Breast epithelium (tissue), 4 donors: ENCODE measurements at regions not wholly inside any gene's neighbourhood (a gene's known extent, or its start where the extent isn't known, plus 50 kb on each side); places are given as distances from the start of the nearest gene placed in this dataset.

ENCODE experiments used
- DNase-seq, 2 donors: peaks; one replicate each; pipeline ENCODE4 v3.0.0-alpha.2; 2019; ENCODE audit warnings: low spot score in 2 of 2
- H3K27ac ChIP-seq, 2 donors: fragments of 200-600 bp; sonication (generic) in 1 of 2; one replicate each; pipeline ENCODE4 v1.5.1; 2016 to 2019; ENCODE audit warnings: mild to moderate bottlenecking in 1 of 2
- H3K27me3 ChIP-seq, 2 donors: fragments of 200-600 bp; sonication (generic) in 1 of 2; one replicate each; pipeline versions ENCODE4 v1.5.1 to v1.6.0; 2017 to 2019; ENCODE audit warnings: control low read depth in 1 of 2, mild to moderate bottlenecking in 1 of 2
- H3K36me3 ChIP-seq: fragments of 200-600 bp; one replicate; pipeline ENCODE4 v1.5.1; 2019
- H3K4me1 ChIP-seq, 2 donors: fragments of 200-600 bp; sonication (generic); one replicate each; pipeline ENCODE4 v1.5.1; 2016 to 2019; ENCODE audit warnings: control low read depth in 1 of 2
- H3K4me3 ChIP-seq, 3 donors: fragments of 200-600 bp; sonication (generic); 1 replicate in 2 of 3; 2 replicates in 1 of 3; pipeline ENCODE4 v1.5.1; 2016 to 2019; ENCODE audit warnings: mild to moderate bottlenecking in 3 of 3, moderate library complexity in 2 of 3
- H3K9me3 ChIP-seq, 2 donors: fragments of 200-600 bp; sonication (generic) in 1 of 2; one replicate each; pipeline ENCODE4 v1.5.1; 2016 to 2019; ENCODE audit warnings: control low read depth in 1 of 2
- POLR2A ChIP-seq: fragments of 450-650 bp; IDR thresholded peaks from one replicate; pipeline ENCODE4 v1.6.1; 2016; ENCODE audit warnings: antibody characterized with exemption, mild to moderate bottlenecking, moderate library complexity
- POLR2AphosphoS5 ChIP-seq, 3 donors: sonication (generic); formaldehyde crosslinking; IDR thresholded peaks; one replicate each; pipeline ENCODE4 v1.6.1; 2017; ENCODE audit warnings: antibody characterized with exemption in 3 of 3
- intact Hi-C: fragments of 100-400 bp; cut with DNase I; formaldehyde crosslinking; loops from one replicate; pipeline ENCODE4 v1.15.1; 2023; ENCODE audit warnings: low total_unique reads
- TF ChIP-seq, protein P1 (sequence below), 3 donors: fragments of 450-650 bp; IDR thresholded peaks; one replicate each; pipeline ENCODE4 v1.5.1; 2016 to 2017; ENCODE audit warnings: antibody characterized with exemption in 3 of 3, mild to moderate bottlenecking in 3 of 3, moderate library complexity in 3 of 3

GRCh38 chr2:76257802-76258201 lies 547.1 kb upstream of the GCFC2 start:
- TF ChIP-seq, protein P1, sequence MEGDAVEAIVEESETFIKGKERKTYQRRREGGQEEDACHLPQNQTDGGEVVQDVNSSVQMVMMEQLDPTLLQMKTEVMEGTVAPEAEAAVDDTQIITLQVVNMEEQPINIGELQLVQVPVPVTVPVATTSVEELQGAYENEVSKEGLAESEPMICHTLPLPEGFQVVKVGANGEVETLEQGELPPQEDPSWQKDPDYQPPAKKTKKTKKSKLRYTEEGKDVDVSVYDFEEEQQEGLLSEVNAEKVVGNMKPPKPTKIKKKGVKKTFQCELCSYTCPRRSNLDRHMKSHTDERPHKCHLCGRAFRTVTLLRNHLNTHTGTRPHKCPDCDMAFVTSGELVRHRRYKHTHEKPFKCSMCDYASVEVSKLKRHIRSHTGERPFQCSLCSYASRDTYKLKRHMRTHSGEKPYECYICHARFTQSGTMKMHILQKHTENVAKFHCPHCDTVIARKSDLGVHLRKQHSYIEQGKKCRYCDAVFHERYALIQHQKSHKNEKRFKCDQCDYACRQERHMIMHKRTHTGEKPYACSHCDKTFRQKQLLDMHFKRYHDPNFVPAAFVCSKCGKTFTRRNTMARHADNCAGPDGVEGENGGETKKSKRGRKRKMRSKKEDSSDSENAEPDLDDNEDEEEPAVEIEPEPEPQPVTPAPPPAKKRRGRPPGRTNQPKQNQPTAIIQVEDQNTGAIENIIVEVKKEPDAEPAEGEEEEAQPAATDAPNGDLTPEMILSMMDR (IDR thresholded peaks at IDR 0.05) = no peak
- TF ChIP-seq POLR2A = no peak
- no peak for TF ChIP-seq POLR2AphosphoS5 (IDR thresholded peaks at IDR 0.05)
- H3K27me3 ChIP-seq = no peaks in the 10 kb centered on the region
- no peak overlapping the region for H3K27ac ChIP-seq
- no peaks in the 10 kb centered on the region for H3K9me3 ChIP-seq
- H3K4me1 ChIP-seq = no peaks in the 10 kb centered on the region
- intact Hi-C loops = no loop called here
- DNase-seq = no peak
- no peak overlapping the region for H3K4me3 ChIP-seq
- H3K36me3 ChIP-seq = no peaks in the 10 kb centered on the region

- Histone ChIP-seq H3K27me3 (no peaks in the 10 kb centered on the region), H3K27ac (no peak overlapping the region), H3K4me1 (no peaks in the 10 kb centered on the region), H3K4me3 (no peak overlapping the region), H3K36me3 (no peaks in the 10 kb centered on the region), H3K9me3 (no peaks in the 10 kb centered on the region)
- DNase-seq = no peak
- intact Hi-C loops = no loop called here
- TF ChIP-seq POLR2AphosphoS5 (IDR thresholded peaks at IDR 0.05) (no peak), POLR2A (no peak)
- TF ChIP-seq, protein P1 (IDR thresholded peaks at IDR 0.05) = no peak
Observed at GRCh38 chr2:76256458-76257088, 545.9 kb upstream of the GCFC2 start.

GRCh38 chr2:76252704-76253103 lies 542.0 kb upstream of the GCFC2 start:
- H3K27ac ChIP-seq = no peak overlapping the region
- H3K4me3 ChIP-seq = no peak overlapping the region
- intact Hi-C loops = no loop called here
- no peaks in the 10 kb centered on the region for H3K36me3 ChIP-seq
- H3K4me1 ChIP-seq = no peaks in the 10 kb centered on the region
- no peak for TF ChIP-seq POLR2A
- TF ChIP-seq, protein P1 (IDR thresholded peaks at IDR 0.05) = no peak
- no peak for TF ChIP-seq POLR2AphosphoS5 (IDR thresholded peaks at IDR 0.05)
- no peaks in the 10 kb centered on the region for H3K9me3 ChIP-seq
- no peaks in the 10 kb centered on the region for H3K27me3 ChIP-seq
- no peak for DNase-seq

- intact Hi-C loops = no loop called here
- Histone ChIP-seq H3K27ac (no peak overlapping the region), H3K27me3 (no peaks in the 10 kb centered on the region), H3K9me3 (peaks cover 0 to 3% of the 10 kb centered on the region in 2 donors), H3K4me1 (no peaks in the 10 kb centered on the region), H3K36me3 (no peaks in the 10 kb centered on the region), H3K4me3 (no peak overlapping the region)
- no peak for TF ChIP-seq POLR2AphosphoS5 (IDR thresholded peaks at IDR 0.05)
- TF ChIP-seq, protein P1 (IDR thresholded peaks at IDR 0.05) = no peak
- TF ChIP-seq POLR2A = no peak
- DNase-seq = no peak
Observed at GRCh38 chr2:76251342-76251741, 540.6 kb upstream of the GCFC2 start.

- H3K9me3 ChIP-seq = peaks cover 0 to 13% of the 10 kb centered on the region in 2 donors
- H3K4me3 ChIP-seq = no peak overlapping the region
- TF ChIP-seq POLR2A (no peak), POLR2AphosphoS5 (IDR thresholded peaks at IDR 0.05) (no peak)
- TF ChIP-seq, protein P1 (IDR thresholded peaks at IDR 0.05) = no peak
- H3K4me1 ChIP-seq = no peaks in the 10 kb centered on the region
- H3K27me3 ChIP-seq = no peaks in the 10 kb centered on the region
- H3K27ac ChIP-seq = no peak overlapping the region
- intact Hi-C loops = no loop called here
- no peaks in the 10 kb centered on the region for H3K36me3 ChIP-seq
- DNase-seq = no peak
Observed at GRCh38 chr2:76247006-76247405, 536.3 kb upstream of the GCFC2 start.
